IPS-20b (cell line): ENCODE measurements at regions not wholly inside any gene's neighbourhood (a gene's known extent, or its start where the extent isn't known, plus 50 kb on each side); places are given as distances from the start of the nearest gene placed in this dataset.
"Not testable (repeated sequence)": the region's sequence is repeated elsewhere in the genome, so short reads cannot be mapped to it uniquely, and the experiment has no call there.

Experiments
- H3K27ac ChIP-seq: one replicate; pipeline ENCODE4 v1.5.1; 2013; ENCODE audit warnings: low read length
- H3K27me3 ChIP-seq: 2 replicates; pipeline ENCODE4 v1.6.1; 2013; ENCODE audit warnings: mild to moderate bottlenecking, low read length, inconsistent platforms; ENCODE audit not compliant: insufficient read depth
- H3K36me3 ChIP-seq: 2 replicates; pipeline ENCODE4 v1.6.1; 2013; ENCODE audit warnings: low read depth, mild to moderate bottlenecking, inconsistent platforms, low read length, moderate library complexity; ENCODE audit not compliant: insufficient read depth
- H3K4me1 ChIP-seq: 2 replicates; pipeline ENCODE4 v1.6.1; 2013; ENCODE audit warnings: mild to moderate bottlenecking, control low read depth, inconsistent platforms, low read length, moderate library complexity; ENCODE audit not compliant: insufficient read depth
- H3K4me3 ChIP-seq: 2 replicates; pipeline ENCODE4 v1.5.1; 2013; ENCODE audit warnings: mild to moderate bottlenecking, low read length, inconsistent platforms
- H3K9ac ChIP-seq: 2 replicates; pipeline ENCODE4 v1.6.1; 2013; ENCODE audit warnings: low read depth, mild to moderate bottlenecking, inconsistent platforms, low read length, moderate library complexity
- H3K9me3 ChIP-seq: 2 replicates; pipeline ENCODE4 v1.6.1; 2013; ENCODE audit warnings: mild to moderate bottlenecking, low read depth, low read length, inconsistent platforms; ENCODE audit not compliant: insufficient read depth

- Histone ChIP-seq H3K9ac (no peak overlapping the region), H3K36me3 (no peaks in the 10 kb centered on the region), H3K27me3 (no peaks in the 10 kb centered on the region), H3K9me3 (peaks cover 11% of the 10 kb centered on the region; the same call in 1 of the 2 replicates), H3K4me1 (no peaks in the 10 kb centered on the region), H3K27ac (no peak overlapping the region), H3K4me3 (no peak overlapping the region)
Measured at GRCh38 chr14:37826869-37827268, 231.4 kb downstream of the TTC6 start.

DNA sequence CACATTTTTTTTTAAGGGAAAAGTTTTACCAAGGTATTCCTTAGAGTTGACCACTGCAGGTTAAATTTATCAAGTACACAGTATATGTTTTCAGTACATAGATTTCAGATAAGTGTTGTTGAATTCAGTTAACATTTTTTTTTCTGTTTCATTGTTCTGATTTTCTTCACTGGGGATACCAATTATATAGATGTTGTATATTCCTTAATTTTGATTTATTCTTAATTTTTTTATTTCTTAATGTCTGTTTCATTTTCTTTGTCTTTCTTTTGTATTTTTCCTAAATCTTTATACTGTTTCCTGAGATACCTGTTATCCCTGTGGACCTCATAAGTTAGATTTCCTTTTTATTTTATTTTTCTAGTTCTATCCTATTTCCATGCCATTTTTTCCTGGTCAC, 234.8 kb downstream of the TTC6 start:
- Histone ChIP-seq H3K27ac (no peak overlapping the region), H3K27me3 (no peaks in the 10 kb centered on the region), H3K36me3 (no peaks in the 10 kb centered on the region), H3K9me3 (peaks cover 11% of the 10 kb centered on the region; the same call in 1 of the 2 replicates), H3K4me1 (no peaks in the 10 kb centered on the region), H3K4me3 (no peak overlapping the region), H3K9ac (no peak overlapping the region)

DNA sequence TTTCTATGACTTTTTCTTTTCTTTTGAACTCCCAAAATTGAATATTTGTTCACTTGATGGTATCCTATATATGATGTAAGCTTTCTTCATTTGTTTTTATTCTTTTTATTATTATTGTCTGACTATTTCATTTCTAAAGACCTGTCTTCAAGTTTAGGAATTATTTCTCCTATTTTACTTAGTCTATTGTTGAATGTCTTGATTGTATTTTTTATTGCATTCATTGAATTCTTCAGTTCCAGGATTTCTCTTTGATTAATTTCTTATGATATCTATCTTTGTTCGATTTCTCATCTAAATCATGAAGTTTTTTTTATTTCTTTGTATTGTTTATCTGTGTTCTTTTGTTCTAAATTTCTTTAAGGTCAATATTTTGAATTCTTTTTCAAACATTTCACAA, 238.8 kb downstream of the TTC6 start:
- peaks cover 11% of the 10 kb centered on the region; the same call in 1 of the 2 replicates for H3K9me3 ChIP-seq
- H3K27me3 ChIP-seq = no peaks in the 10 kb centered on the region
- no peak overlapping the region for H3K9ac ChIP-seq

DNA sequence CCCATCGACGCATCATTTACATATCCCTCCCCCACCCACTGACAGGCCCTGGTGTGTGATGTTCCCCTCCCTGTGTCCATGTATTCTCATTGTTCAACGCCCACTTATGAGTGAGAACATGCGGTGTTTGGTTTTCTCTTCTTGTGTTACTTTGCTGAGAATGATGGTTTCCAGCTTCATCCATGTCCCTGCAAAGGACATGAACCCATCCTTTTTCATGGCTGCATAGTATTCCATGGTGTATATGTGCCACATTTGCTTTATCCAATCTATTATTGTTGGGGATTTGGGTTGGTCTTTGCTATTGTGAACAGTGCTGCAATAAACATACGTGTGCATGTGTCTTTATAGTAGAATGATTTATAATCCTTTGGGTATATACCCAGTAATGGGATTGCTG, 243.3 kb downstream of the TTC6 start:
- H3K9ac ChIP-seq, H3K9me3 ChIP-seq, H3K27me3 ChIP-seq, H3K4me3 ChIP-seq, H3K4me1 ChIP-seq, H3K27ac ChIP-seq, H3K36me3 ChIP-seq: not testable (repeated sequence)

More for the DNA sequence above, 238.8 kb downstream of the TTC6 start:
- Histone ChIP-seq H3K4me3 (no peak overlapping the region), H3K4me1 (no peaks in the 10 kb centered on the region), H3K36me3 (no peaks in the 10 kb centered on the region), H3K27ac (no peak overlapping the region)

DNA sequence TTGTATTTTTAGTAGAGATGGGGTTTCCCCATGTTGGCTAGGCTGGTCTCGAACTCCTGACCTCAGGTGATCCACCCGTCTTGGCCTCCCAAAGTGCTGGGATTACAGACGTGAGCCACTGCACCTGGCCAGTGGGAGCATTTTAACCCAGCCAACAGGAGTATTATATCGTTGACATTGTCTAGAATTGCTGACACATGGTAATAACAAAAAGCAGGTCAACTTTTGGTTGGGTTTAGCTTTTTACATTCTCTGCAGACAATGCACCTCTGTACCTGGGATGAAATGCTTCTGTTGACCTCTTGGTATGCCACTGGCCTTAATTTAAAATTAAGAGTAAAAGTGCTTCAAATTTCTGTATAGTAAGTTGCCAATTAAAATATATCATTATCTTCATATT, 245.6 kb downstream of the TTC6 start:
- H3K27me3 ChIP-seq, H3K36me3 ChIP-seq, H3K9ac ChIP-seq, H3K9me3 ChIP-seq, H3K27ac ChIP-seq, H3K4me1 ChIP-seq, H3K4me3 ChIP-seq: not testable (repeated sequence)

- no peaks in the 10 kb centered on the region for H3K9me3 ChIP-seq
- H3K27ac ChIP-seq = no peak overlapping the region
- H3K4me3 ChIP-seq = no peak overlapping the region
- H3K9ac ChIP-seq = no peak overlapping the region
- H3K27me3 ChIP-seq = no peaks in the 10 kb centered on the region
- no peaks in the 10 kb centered on the region for H3K36me3 ChIP-seq
- no peaks in the 10 kb centered on the region for H3K4me1 ChIP-seq
Measured at GRCh38 chr14:37842106-37842505, 246.7 kb downstream of the TTC6 start.

GRCh38 chr14:37843954-37844607, 248.7 kb downstream of the TTC6 start:
- Histone ChIP-seq H3K27me3 (no peaks in the 10 kb centered on the region), H3K4me3 (no peak overlapping the region), H3K4me1 (no peaks in the 10 kb centered on the region), H3K36me3 (no peaks in the 10 kb centered on the region), H3K27ac (no peak overlapping the region), H3K9me3 (no peaks in the 10 kb centered on the region), H3K9ac (no peak overlapping the region)

GRCh38 chr14:37844614-37845013, 249.2 kb downstream of the TTC6 start:
- no peak overlapping the region for H3K4me3 ChIP-seq
- H3K36me3 ChIP-seq = no peaks in the 10 kb centered on the region
- no peak overlapping the region for H3K9ac ChIP-seq
- H3K27ac ChIP-seq = no peak overlapping the region
- H3K27me3 ChIP-seq = no peaks in the 10 kb centered on the region
- H3K9me3 ChIP-seq = no peaks in the 10 kb centered on the region
- H3K4me1 ChIP-seq = no peaks in the 10 kb centered on the region

DNA sequence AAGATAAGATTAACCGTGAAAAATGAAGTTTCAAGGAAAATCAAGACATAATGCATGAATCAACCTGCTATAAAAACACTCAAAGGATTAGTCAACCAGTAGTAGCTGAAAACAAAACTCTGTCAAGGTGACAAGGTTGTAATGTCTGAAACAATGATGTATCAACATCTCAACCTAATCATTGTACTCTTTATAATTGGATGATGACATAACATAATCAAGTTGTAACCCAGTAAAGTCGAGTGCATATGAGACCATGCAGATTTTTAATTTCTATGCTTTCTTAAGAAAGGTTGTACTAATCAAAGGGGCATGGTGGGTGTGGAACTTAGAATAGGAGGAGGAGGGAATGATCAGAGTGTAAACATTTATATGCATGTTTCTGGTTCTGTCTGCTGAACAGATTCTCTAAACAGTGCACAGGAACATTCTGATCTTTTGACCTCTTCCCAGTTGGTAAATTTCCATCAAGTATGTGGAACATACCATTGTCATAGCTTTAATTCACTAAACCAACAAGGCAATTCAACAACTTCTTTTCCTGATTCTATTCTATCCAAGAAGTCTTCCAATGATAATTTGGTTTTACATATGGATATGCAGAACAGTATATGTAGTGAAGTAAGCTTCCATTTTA, 253.7 kb downstream of the TTC6 start:
- H3K4me1 ChIP-seq = no peaks in the 10 kb centered on the region
- no peaks in the 10 kb centered on the region for H3K36me3 ChIP-seq
- H3K27ac ChIP-seq = no peak overlapping the region
- no peak overlapping the region for H3K9ac ChIP-seq
- no peaks in the 10 kb centered on the region for H3K27me3 ChIP-seq
- H3K9me3 ChIP-seq = no peaks in the 10 kb centered on the region
- no peak overlapping the region for H3K4me3 ChIP-seq

GRCh38 chr14:37851054-37851453, 255.6 kb downstream of the TTC6 start:
- H3K36me3 ChIP-seq = no peaks in the 10 kb centered on the region
- H3K9ac ChIP-seq = no peak overlapping the region
- no peaks in the 10 kb centered on the region for H3K27me3 ChIP-seq

GRCh38 chr14:37855871-37856270, 260.4 kb downstream of the TTC6 start:
- H3K27me3 ChIP-seq = no peaks in the 10 kb centered on the region

More at GRCh38 chr14:37851054-37851453, 255.6 kb downstream of the TTC6 start:
- Histone ChIP-seq H3K27ac (no peak overlapping the region), H3K9me3 (no peaks in the 10 kb centered on the region), H3K4me1 (no peaks in the 10 kb centered on the region), H3K4me3 (no peak overlapping the region)

GRCh38 chr14:37857774-37858266, 262.4 kb downstream of the TTC6 start:
- Histone ChIP-seq H3K9me3 (no peaks in the 10 kb centered on the region), H3K4me3 (no peak overlapping the region), H3K9ac (no peak overlapping the region), H3K27ac (no peak overlapping the region), H3K4me1 (no peaks in the 10 kb centered on the region), H3K27me3 (no peaks in the 10 kb centered on the region), H3K36me3 (no peaks in the 10 kb centered on the region)

More at GRCh38 chr14:37855871-37856270, 260.4 kb downstream of the TTC6 start:
- Histone ChIP-seq H3K4me1 (no peaks in the 10 kb centered on the region), H3K9me3 (no peaks in the 10 kb centered on the region), H3K9ac (no peak overlapping the region), H3K36me3 (no peaks in the 10 kb centered on the region), H3K4me3 (no peak overlapping the region), H3K27ac (no peak overlapping the region)
